ENCODE measurements at regions not wholly inside any gene's neighbourhood (a gene's known extent, or its start where the extent isn't known, plus 50 kb on each side); places are given as distances from the start of the nearest gene placed in this dataset.

- no peak for DNase-seq (ENCODE audit: low spot score)
- no peak overlapping the region for H3K27ac ChIP-seq
- no peak for TF ChIP-seq CTCF (conservative IDR thresholded peaks at IDR 0.05; ENCODE audit: low read depth)
- ChIA-PET POLR2A (ENCODE audit: low non-redundant PET) (no interaction called here), CTCF (no interaction called here)
Observed at GRCh38 chr22:22099833-22100812, 117.5 kb upstream of the TOP3B start.

GRCh38 chr22:22099194-22099486 lies 116.6 kb upstream of the TOP3B start:
- CTCF ChIA-PET = interaction anchor here (1.3 kb wide), 1 partner anchor 11 kb away, joined by 7 read pairs; no protein-coding TSS in a partner anchor
- POLR2A ChIA-PET (ENCODE audit: low non-redundant PET) = no interaction called here
- H3K27ac ChIP-seq = no peak overlapping the region
- TF ChIP-seq CTCF (conservative IDR thresholded peaks at IDR 0.05; ENCODE audit: low read depth) = no peak
- DNase-seq (ENCODE audit: low spot score) = no peak

- POLR2A ChIA-PET (ENCODE audit: low non-redundant PET) = no interaction called here
- no peak for TF ChIP-seq CTCF (conservative IDR thresholded peaks at IDR 0.05; ENCODE audit: low read depth)
- CTCF ChIA-PET = interaction anchor here (1.3 kb wide), 1 partner anchor 12 kb away, joined by 7 read pairs; no protein-coding TSS in a partner anchor
- no peak overlapping the region for H3K27ac ChIP-seq
- DNase-seq (ENCODE audit: low spot score) = no peak
Observed at GRCh38 chr22:22098457-22099193, 116.0 kb upstream of the TOP3B start.

- no peak overlapping the region for H3K27ac ChIP-seq
- ChIA-PET POLR2A (ENCODE audit: low non-redundant PET) (no interaction called here), CTCF (no interaction called here)
- TF ChIP-seq CTCF (conservative IDR thresholded peaks at IDR 0.05; ENCODE audit: low read depth) = no peak
- DNase-seq (ENCODE audit: low spot score) = no peak
Observed at GRCh38 chr22:22097727-22098228, 115.2 kb upstream of the TOP3B start.

GRCh38 chr22:22094921-22095320 lies 112.3 kb upstream of the TOP3B start:
- no peak for DNase-seq (ENCODE audit: low spot score)
- CTCF ChIA-PET = no interaction called here
- no peak overlapping the region for H3K27ac ChIP-seq
- no peak for TF ChIP-seq CTCF (conservative IDR thresholded peaks at IDR 0.05; ENCODE audit: low read depth)
- POLR2A ChIA-PET (ENCODE audit: low non-redundant PET) = no interaction called here

GRCh38 chr22:22094514-22094913 lies 111.9 kb upstream of the TOP3B start:
- DNase-seq (ENCODE audit: low spot score) = no peak
- TF ChIP-seq CTCF (conservative IDR thresholded peaks at IDR 0.05; ENCODE audit: low read depth) = no peak
- POLR2A ChIA-PET (ENCODE audit: low non-redundant PET) = no interaction called here
- CTCF ChIA-PET = no interaction called here
- no peak overlapping the region for H3K27ac ChIP-seq
